HL-60 (cell line): ENCODE measurements at regions not wholly inside any gene's neighbourhood (a gene's known extent, or its start where the extent isn't known, plus 50 kb on each side); places are given as distances from the start of the nearest gene placed in this dataset.

Source experiments
- DNase-seq, 2 experiments: peaks; one replicate each; pipeline ENCODE4 v3.0.0-alpha.2; 2010 to 2020; ENCODE audit warnings: low read depth in 1 of 2, low spot score in 1 of 2
- H3K27ac ChIP-seq: fragments of 250-450 bp; sonication (Bioruptor Pico); replicated peaks from 2 replicates; pipeline ENCODE4 v1.5.1; 2020; ENCODE audit warnings: mild to moderate bottlenecking, moderate library complexity
- H3K27me3 ChIP-seq: fragments of 250-450 bp; sonication (Bioruptor Pico); 2 replicates; pipeline ENCODE4 v1.5.1; 2021; ENCODE audit warnings: mild to moderate bottlenecking, moderate library complexity; ENCODE audit not compliant: insufficient read depth, poor library complexity, severe bottlenecking
- H3K4me3 ChIP-seq: replicated peaks from 2 replicates; pipeline ENCODE4 v1.5.1; 2011; ENCODE audit warnings: mild to moderate bottlenecking, control low read depth, low read length; ENCODE audit not compliant: insufficient read depth
- CTCF ChIP-seq: IDR thresholded peaks from one replicate; pipeline ENCODE4 v1.5.1; 2011; ENCODE audit warnings: low read length, control low read depth, inconsistent platforms; ENCODE audit not compliant: insufficient read depth
- GABPA ChIP-seq: IDR thresholded peaks from 2 replicates; pipeline ENCODE4 v1.6.1; 2012; ENCODE audit warnings: low read depth
- POLR2AphosphoS5 ChIP-seq: IDR thresholded peaks from 2 replicates; pipeline ENCODE4 v1.6.1; 2012; ENCODE audit warnings: low read depth
- REST ChIP-seq: IDR thresholded peaks from 2 replicates; pipeline ENCODE4 v1.6.1; 2012; ENCODE audit warnings: low read depth; ENCODE audit not compliant: insufficient replicate concordance
- SPI1 ChIP-seq: IDR thresholded peaks from 2 replicates; pipeline ENCODE4 v1.6.1; 2012; ENCODE audit warnings: low read depth, mild to moderate bottlenecking, borderline replicate concordance

GRCh38 chr5:123858938-123859337 lies 347.0 kb downstream of the CSNK1G3 start:
- H3K4me3 ChIP-seq = no peak overlapping the region
- TF ChIP-seq CTCF = no peak
- TF ChIP-seq REST = no peak
- TF ChIP-seq GABPA = no peak
- TF ChIP-seq POLR2AphosphoS5 = no peak
- TF ChIP-seq SPI1 = no peak
- H3K27ac ChIP-seq = no peak overlapping the region
- no peaks in the 10 kb centered on the region for H3K27me3 ChIP-seq
- DNase-seq = no peak

GRCh38 chr5:123856766-123857165 lies 344.8 kb downstream of the CSNK1G3 start:
- DNase-seq = no peak
- Histone ChIP-seq H3K4me3 (no peak overlapping the region), H3K27me3 (no peaks in the 10 kb centered on the region), H3K27ac (no peak overlapping the region)
- TF ChIP-seq SPI1 (no peak), REST (no peak), CTCF (no peak), GABPA (no peak), POLR2AphosphoS5 (no peak)

- DNase-seq = no peak
- TF ChIP-seq CTCF (no peak), REST (no peak), SPI1 (no peak), POLR2AphosphoS5 (no peak), GABPA (no peak)
- Histone ChIP-seq H3K27ac (no peak overlapping the region), H3K4me3 (no peak overlapping the region), H3K27me3 (no peaks in the 10 kb centered on the region)
Observed at GRCh38 chr5:123855609-123856008, 343.6 kb downstream of the CSNK1G3 start.
